ENCODE measurements at regions not wholly inside any gene's neighbourhood (a gene's known extent, or its start where the extent isn't known, plus 50 kb on each side); places are given as distances from the start of the nearest gene placed in this dataset.

DNA sequence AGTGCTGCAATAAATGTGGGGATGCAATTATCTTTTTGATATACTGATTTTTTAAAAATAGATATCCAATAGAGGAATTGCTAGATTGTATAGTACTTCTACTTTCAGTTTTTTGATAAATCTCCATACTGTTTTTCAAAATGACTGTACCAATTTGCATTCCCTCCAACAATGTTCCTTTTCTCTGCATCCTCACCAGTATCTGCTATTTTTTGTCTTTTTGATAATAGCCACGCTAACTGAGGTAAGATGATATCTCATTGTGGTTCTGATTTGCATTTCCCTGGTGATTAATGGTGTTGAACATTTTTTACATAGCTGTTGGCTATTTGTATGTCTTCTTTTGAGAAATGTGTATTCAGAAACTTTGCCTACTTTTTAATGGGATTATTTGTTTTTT lies 217.7 kb upstream of the MTPN start:
- H3K36me3 ChIP-seq (ENCODE audit: control insufficient read depth in 2 of 4, insufficient read depth in 4 of 4, low read length in 3 of 4) = no peaks in the 10 kb centered on the region
- no peak overlapping the region for H4K5ac ChIP-seq (ENCODE audit: insufficient read length, low read depth, low read length)
- no peak overlapping the region for H2AK5ac ChIP-seq (ENCODE audit: low read depth, low read length)
- no peak overlapping the region for H3K4ac ChIP-seq (replicated peaks; ENCODE audit: insufficient read length, low read depth, low read length)
- H2BK15ac ChIP-seq (ENCODE audit: low read length) = no peak overlapping the region
- no peak overlapping the region for H2BK120ac ChIP-seq (replicated peaks; ENCODE audit: low read depth, low read length)
- H3K9me3 ChIP-seq (ENCODE audit: insufficient read depth in 2 of 2, low read depth in 1 of 2, low read length in 1 of 2) = no peaks in the 10 kb centered on the region
- H3K4me1 ChIP-seq (replicated peaks in 1 of 4; ENCODE audit: control insufficient read depth in 3 of 4, insufficient read depth in 4 of 4, low read length in 3 of 4) = no peaks in the 10 kb centered on the region
- no peak overlapping the region for H2BK5ac ChIP-seq (ENCODE audit: low read depth, low read length)
- WGBS, 2 experiments (ENCODE audit: extremely low coverage in 1 of 2, insufficient coverage in 1 of 2, insufficient read length in 1 of 2, insufficient replicate concordance in 2 of 2, low coverage in 1 of 2, low lambda C conversion rate in 2 of 2, missing lambda C conversion rate in 1 of 2) = 90% methylated on average over 1 of the region's 1 CpG; no CpG with 5 or more reads in 1 of the 2 experiments
- H3K27me3 ChIP-seq (replicated peaks in 1 of 4; ENCODE audit: control insufficient read depth in 3 of 4, extremely low read depth in 1 of 4, insufficient read depth in 3 of 4, low read length in 3 of 4) = no peaks in the 10 kb centered on the region
- no peak overlapping the region for H2BK20ac ChIP-seq (ENCODE audit: low read length)
- no peaks in the 10 kb centered on the region for H4K20me1 ChIP-seq (replicated peaks in 1 of 2; ENCODE audit: control insufficient read depth in 1 of 2, insufficient read depth in 2 of 2, low read length in 2 of 2)
- H2BK12ac ChIP-seq (ENCODE audit: low read depth, low read length) = no peak overlapping the region
- H3K56ac ChIP-seq (replicated peaks; ENCODE audit: insufficient read length, low read depth, low read length) = no peak overlapping the region
- no peak overlapping the region for H2AFZ ChIP-seq (ENCODE audit: low read length)
- DNase-seq (ENCODE audit: low read depth in 1 of 2, low spot score in 2 of 2) = no peak
- no peak overlapping the region for H3K14ac ChIP-seq (ENCODE audit: insufficient read length)
- no peak for FAIRE-seq
- no peak overlapping the region for H4K8ac ChIP-seq (ENCODE audit: extremely low read depth, insufficient read depth, low read length)
- H3K79me1 ChIP-seq (ENCODE audit: low read depth, low read length) = no peaks in the 10 kb centered on the region
- CTCF ChIA-PET (ENCODE audit: partially characterized antibody) = no interaction called here
- no peak overlapping the region for H3K9ac ChIP-seq (replicated peaks in 1 of 4; ENCODE audit: extremely low read depth in 1 of 4, low read depth in 3 of 4, low read length in 3 of 4)
- H3K79me2 ChIP-seq (ENCODE audit: control insufficient read depth in 1 of 2, insufficient read depth in 2 of 2, low read length in 2 of 2) = no peaks in the 10 kb centered on the region
- POLR2A ChIA-PET (ENCODE audit: partially characterized antibody) = no interaction called here
- no peak overlapping the region for H3K4me2 ChIP-seq (ENCODE audit: insufficient read depth in 1 of 2, low read depth in 2 of 2, low read length in 2 of 2)
- no peak overlapping the region for H3K18ac ChIP-seq (ENCODE audit: extremely low read depth, low read length)
- no peaks in the 10 kb centered on the region for H3K23me2 ChIP-seq (ENCODE audit: low read depth, low read length)
- no peak overlapping the region for H3K4me3 ChIP-seq (ENCODE audit: extremely low read depth in 1 of 4, insufficient read depth in 2 of 4, low read depth in 3 of 4, low read length in 4 of 4)
- H3K23ac ChIP-seq (ENCODE audit: insufficient read length) = no peak overlapping the region
- no peak overlapping the region for H3K27ac ChIP-seq (ENCODE audit: low read depth, low read length)
- no peak overlapping the region for H4K91ac ChIP-seq (replicated peaks; ENCODE audit: insufficient read length, low read length)
- TF ChIP-seq NRF1 (IDR thresholded peaks at IDR 0.05; ENCODE audit: low read depth, low read length) (no peak), KDM4A (IDR thresholded peaks at IDR 0.05; ENCODE audit: low read depth, low read length, severe bottlenecking) (no peak), MAFK (IDR thresholded peaks at IDR 0.05; ENCODE audit: low read depth, low read length) (no peak), MAX (IDR thresholded peaks at IDR 0.05) (no peak), BACH1 (IDR thresholded peaks at IDR 0.05; ENCODE audit: low read length) (no peak), HDAC6 (IDR thresholded peaks at IDR 0.05; ENCODE audit: low read depth, low read length) (no peak), POLR2A (IDR thresholded peaks at IDR 0.05; ENCODE audit: control extremely low read depth in 1 of 2, low read depth in 2 of 2, low read length in 2 of 2) (no peak), CREB1 (IDR thresholded peaks at IDR 0.05) (no peak), CBX5 (IDR thresholded peaks at IDR 0.05; ENCODE audit: low read depth, low read length) (no peak), SRF (IDR thresholded peaks at IDR 0.05; ENCODE audit: low read depth, low read length) (no peak), CTCF (IDR thresholded peaks at IDR 0.05; ENCODE audit: control extremely low read depth in 1 of 3, insufficient read depth in 1 of 3, low read depth in 1 of 3, low read length in 3 of 3) (no peak), TAF1 (IDR thresholded peaks at IDR 0.05; ENCODE audit: low read depth, low read length) (no peak), KDM5A (IDR thresholded peaks at IDR 0.05; ENCODE audit: low read length) (no peak), SAP30 (IDR thresholded peaks at IDR 0.05; ENCODE audit: insufficient read depth, insufficient replicate concordance, low read length) (no peak)
